ENCODE measurements at regions not wholly inside any gene's neighbourhood (a gene's known extent, or its start where the extent isn't known, plus 50 kb on each side); places are given as distances from the start of the nearest gene placed in this dataset.
A peak's percentile ranks its signal among the peaks of the same experiment; 100 is the strongest.

GRCh38 chr2:222797261-222797660 lies 63.6 kb upstream of the ACSL3 start:
- DNase-seq (ENCODE audit: low spot score) (peak; percentile 32), FAIRE-seq (no peak)

GRCh38 chr2:222797871-222798270 lies 63.0 kb upstream of the ACSL3 start:
- no peak for DNase-seq (ENCODE audit: low spot score)
- no peak for FAIRE-seq

GRCh38 chr2:222798528-222798927 lies 62.3 kb upstream of the ACSL3 start:
- DNase-seq (ENCODE audit: low spot score) (no peak), FAIRE-seq (no peak)

- FAIRE-seq: no peak
- no peak for DNase-seq (ENCODE audit: low spot score)
These were observed 61.4 kb upstream of the ACSL3 start for GRCh38 chr2:222799262-222799918.

- DNase-seq (ENCODE audit: low spot score) (no peak), FAIRE-seq (no peak)
These were observed 58.2 kb upstream of the ACSL3 start for GRCh38 chr2:222802514-222803196.

- FAIRE-seq: no peak
These were observed 56.5 kb upstream of the ACSL3 start for GRCh38 chr2:222804351-222804750.

GRCh38 chr2:222805591-222806304 lies 55.1 kb upstream of the ACSL3 start:
- FAIRE-seq (no peak), DNase-seq (ENCODE audit: low spot score) (no peak)

More at GRCh38 chr2:222804351-222804750, 56.5 kb upstream of the ACSL3 start:
- no peak for DNase-seq (ENCODE audit: low spot score)

GRCh38 chr2:222806526-222807137 lies 54.2 kb upstream of the ACSL3 start:
- FAIRE-seq: no peak
- no peak for DNase-seq (ENCODE audit: low spot score)

GRCh38 chr2:222807431-222807830 lies 53.4 kb upstream of the ACSL3 start:
- FAIRE-seq (no peak), DNase-seq (ENCODE audit: low spot score) (no peak)

- no peak for FAIRE-seq
- DNase-seq (ENCODE audit: low spot score): no peak
These were observed 51.3 kb upstream of the ACSL3 start for GRCh38 chr2:222809582-222809981.

GRCh38 chr2:222810044-222810443 lies 50.8 kb upstream of the ACSL3 start:
- FAIRE-seq (no peak), DNase-seq (ENCODE audit: low spot score) (no peak)
